ENCODE measurements at regions not wholly inside any gene's neighbourhood (a gene's known extent, or its start where the extent isn't known, plus 50 kb on each side); places are given as distances from the start of the nearest gene placed in this dataset.
A peak's percentile ranks its signal among the peaks of the same experiment; 100 is the strongest.
"Not testable (repeated sequence)": the region's sequence is repeated elsewhere in the genome, so short reads cannot be mapped to it uniquely, and the experiment has no call there.

DNA sequence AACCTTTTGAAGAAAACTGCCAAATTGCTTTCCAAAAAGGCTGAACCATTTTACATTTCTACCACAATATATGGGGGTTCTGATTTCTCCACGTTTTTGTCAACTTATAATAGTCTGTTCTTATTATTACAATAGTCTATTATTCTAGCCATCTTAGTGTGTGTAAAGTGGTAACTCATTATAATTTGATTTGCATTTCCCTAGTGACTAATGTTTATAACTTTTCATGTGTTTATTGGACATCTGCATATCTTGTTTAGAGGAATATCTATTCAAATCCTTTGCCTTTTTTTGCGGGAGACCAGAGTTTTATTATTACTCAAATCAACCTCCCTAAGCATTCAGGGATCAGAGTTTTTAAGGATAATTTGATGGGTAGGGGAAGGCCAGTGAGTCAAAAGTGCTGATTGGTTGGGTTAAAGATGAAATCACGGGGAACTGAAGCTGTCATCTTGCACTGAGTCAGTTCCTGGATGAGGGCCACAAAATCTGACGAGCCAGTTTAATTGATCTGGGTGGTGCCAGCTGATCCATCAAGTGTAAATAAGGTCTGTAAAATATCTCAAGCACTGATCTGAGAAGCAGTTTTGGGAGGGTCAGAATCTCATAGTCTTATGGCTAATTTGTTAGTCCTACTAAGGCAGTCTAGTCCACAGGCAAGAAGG is 303.4 kb upstream of the NCKAP5 start:
- Histone ChIP-seq H3K27ac (no peak overlapping the region), H3K9me3 (no peaks in the 10 kb centered on the region), H3K27me3 (no peaks in the 10 kb centered on the region), H3K4me3 (no peak overlapping the region), H3K36me3 (no peaks in the 10 kb centered on the region), H3K4me1 (no peaks in the 10 kb centered on the region)
- DNase-seq (no peak), ATAC-seq (ENCODE audit: low FRiP score in 2 of 2) (no peak)
- 62 to 79% methylated on average over 4 of the region's 4 CpGs for WGBS, 2 donors
- TF ChIP-seq EP300 (IDR thresholded peaks at IDR 0.05) (no peak), POLR2AphosphoS5 (IDR thresholded peaks at IDR 0.05) (no peak), CTCF (IDR thresholded peaks at IDR 0.05) (no peak), POLR2A (IDR thresholded peaks at IDR 0.05) (no peak)

GRCh38 chr2:133878326-133878725 is 310.1 kb upstream of the NCKAP5 start:
- Histone ChIP-seq H3K4me3 (no peak overlapping the region), H3K27me3 (no peaks in the 10 kb centered on the region), H3K36me3 (no peaks in the 10 kb centered on the region), H3K4me1 (no peaks in the 10 kb centered on the region), H3K9me3 (no peaks in the 10 kb centered on the region), H3K27ac (no peak overlapping the region)
- 95 to 96% methylated on average over 3 to 5 of the region's 5 CpGs for WGBS, 2 donors
- ATAC-seq (ENCODE audit: low FRiP score in 2 of 2) (no peak), DNase-seq (no peak)
- TF ChIP-seq POLR2AphosphoS5 (IDR thresholded peaks at IDR 0.05): no peak
- TF ChIP-seq POLR2A (IDR thresholded peaks at IDR 0.05): no peak
- TF ChIP-seq EP300 (IDR thresholded peaks at IDR 0.05): no peak
- TF ChIP-seq CTCF (IDR thresholded peaks at IDR 0.05): no peak

GRCh38 chr2:133879703-133880102 is 311.4 kb upstream of the NCKAP5 start:
- H3K27me3 ChIP-seq: no peaks in the 10 kb centered on the region
- H3K4me1 ChIP-seq: no peaks in the 10 kb centered on the region
- H3K9me3 ChIP-seq: no peaks in the 10 kb centered on the region
- H3K36me3 ChIP-seq: no peaks in the 10 kb centered on the region
- no peak overlapping the region for H3K27ac ChIP-seq
- ATAC-seq (ENCODE audit: low FRiP score in 2 of 2) (no peak), DNase-seq (no peak)
- WGBS, 2 donors: 91 to 96% methylated on average over 1 of the region's 1 CpG
- no peak for TF ChIP-seq POLR2AphosphoS5 (IDR thresholded peaks at IDR 0.05)
- TF ChIP-seq EP300 (IDR thresholded peaks at IDR 0.05): no peak
- TF ChIP-seq POLR2A (IDR thresholded peaks at IDR 0.05): no peak
- no peak overlapping the region for H3K4me3 ChIP-seq

- H3K4me3 ChIP-seq; H3K9me3 ChIP-seq; H3K36me3 ChIP-seq; H3K4me1 ChIP-seq; H3K27ac ChIP-seq; ATAC-seq (ENCODE audit: low FRiP score in 2 of 2); DNase-seq; H3K27me3 ChIP-seq: not testable (repeated sequence)
- 77 to 89% methylated on average over 4 of the region's 4 CpGs for WGBS, 2 donors
Observed at GRCh38 chr2:133882159-133882558, 313.9 kb upstream of the NCKAP5 start.

DNA sequence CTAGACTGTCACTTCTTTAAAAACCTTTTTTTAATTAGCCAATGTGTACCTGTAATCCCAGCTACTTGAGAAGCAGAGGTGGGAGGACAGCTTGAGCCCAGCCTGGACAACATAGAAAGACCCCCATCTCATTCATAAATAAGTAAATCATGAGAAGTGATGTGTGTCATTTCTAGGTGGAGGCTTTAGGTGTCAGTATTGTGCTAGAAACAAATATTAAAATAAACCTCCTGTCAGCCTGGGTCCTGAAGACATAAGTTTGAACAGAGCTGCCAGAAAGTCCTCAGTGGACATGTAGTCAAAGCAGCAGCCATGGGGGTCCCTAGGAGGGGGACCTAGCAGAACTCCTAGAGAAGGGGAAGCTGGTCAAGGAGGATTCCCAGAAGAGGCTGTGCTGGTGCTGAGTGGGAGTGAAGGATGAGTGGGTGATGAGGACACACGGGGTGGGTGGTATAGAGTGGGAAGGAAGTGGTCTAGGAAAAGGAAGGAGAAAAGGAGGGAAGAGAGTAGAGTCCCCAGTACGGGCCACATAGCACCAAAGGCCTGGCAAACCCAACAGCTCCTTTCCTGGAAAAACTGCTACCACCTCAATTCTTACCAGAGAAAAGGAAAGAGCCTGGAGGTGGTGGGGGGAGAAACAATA is 316.6 kb upstream of the NCKAP5 start:
- 60 to 68% methylated on average over 2 of the region's 2 CpGs for WGBS, 2 donors
- ATAC-seq (ENCODE audit: low FRiP score in 2 of 2) (peak in 1 of 2 donors; percentile 9), DNase-seq (no peak)
- Histone ChIP-seq H3K27ac (no peak overlapping the region), H3K9me3 (no peaks in the 10 kb centered on the region), H3K27me3 (no peaks in the 10 kb centered on the region), H3K4me1 (peaks cover 0 to 5% (median 0%) of the 10 kb centered on the region in 4 donors), H3K4me3 (no peak overlapping the region), H3K36me3 (no peaks in the 10 kb centered on the region)
- TF ChIP-seq EP300 (IDR thresholded peaks at IDR 0.05) (no peak), POLR2AphosphoS5 (IDR thresholded peaks at IDR 0.05) (no peak), CTCF (IDR thresholded peaks at IDR 0.05) (no peak), POLR2A (IDR thresholded peaks at IDR 0.05) (no peak)

DNA sequence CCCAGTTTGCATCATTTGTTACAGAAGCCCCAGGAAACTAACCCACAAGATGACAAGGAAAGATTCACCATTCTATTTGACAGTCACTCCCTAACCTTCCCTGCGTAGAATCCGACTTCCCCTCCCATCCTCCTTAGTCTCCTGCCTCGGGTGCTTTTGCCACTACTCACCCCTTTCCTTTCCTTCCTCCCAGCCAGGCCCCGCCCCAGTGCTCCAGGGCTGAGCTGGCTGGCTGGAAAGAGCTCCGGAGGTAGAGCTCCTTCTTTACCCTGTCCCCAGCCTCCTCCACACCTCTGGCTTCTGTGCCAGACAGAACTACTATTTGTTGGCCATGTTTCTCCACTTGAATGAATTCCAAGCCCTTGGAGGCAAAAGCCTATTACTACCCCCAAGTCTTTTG is 317.6 kb upstream of the NCKAP5 start:
- no peaks in the 10 kb centered on the region for H3K36me3 ChIP-seq
- WGBS, 2 donors: 36 to 38% methylated on average over 5 of the region's 5 CpGs
- ATAC-seq (ENCODE audit: low FRiP score in 2 of 2) (peak in 1 of 2 donors; percentile 46), DNase-seq (peak in 1 of 2 donors; percentile 31)
- no peak overlapping the region for H3K27ac ChIP-seq
- TF ChIP-seq CTCF (IDR thresholded peaks at IDR 0.05): no peak
- TF ChIP-seq EP300 (IDR thresholded peaks at IDR 0.05): no peak
- no peak for TF ChIP-seq POLR2A (IDR thresholded peaks at IDR 0.05)
- TF ChIP-seq POLR2AphosphoS5 (IDR thresholded peaks at IDR 0.05): no peak
- peaks cover 0 to 5% (median 0%) of the 10 kb centered on the region in 4 donors for H3K4me1 ChIP-seq
- no peaks in the 10 kb centered on the region for H3K27me3 ChIP-seq
- H3K4me3 ChIP-seq: no peak overlapping the region
- H3K9me3 ChIP-seq: no peaks in the 10 kb centered on the region

Measured in upper lobe of left lung (tissue), 6 donors.